ENCODE measurements at regions not wholly inside any gene's neighbourhood (a gene's known extent, or its start where the extent isn't known, plus 50 kb on each side); places are given as distances from the start of the nearest gene placed in this dataset.

DNA sequence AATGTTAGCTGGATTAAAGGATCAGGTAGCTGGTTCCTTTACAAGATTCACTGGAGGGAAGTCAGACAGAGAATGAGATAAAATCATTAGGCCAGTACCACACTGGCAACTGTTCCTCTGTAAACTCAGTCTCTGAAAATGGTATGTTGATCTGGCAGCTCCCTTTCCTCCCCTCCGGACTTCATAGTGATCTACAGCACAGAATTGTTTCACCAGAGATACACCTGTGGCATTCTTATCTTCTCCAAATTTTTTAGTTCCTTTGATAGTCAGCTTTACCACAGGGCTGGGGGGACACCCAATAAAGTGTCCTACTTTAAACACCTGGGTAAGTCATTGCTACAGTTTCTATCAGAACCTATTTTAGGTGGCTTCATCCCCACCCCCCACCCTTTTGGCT is 304.3 kb upstream of the KCNH8 start:
- no peak for TF ChIP-seq POLR2A (IDR thresholded peaks at IDR 0.05; ENCODE audit: low read depth, low read length)
- no peak for TF ChIP-seq MAFK (IDR thresholded peaks at IDR 0.05; ENCODE audit: low read depth, low read length)
- TF ChIP-seq, protein P1, sequence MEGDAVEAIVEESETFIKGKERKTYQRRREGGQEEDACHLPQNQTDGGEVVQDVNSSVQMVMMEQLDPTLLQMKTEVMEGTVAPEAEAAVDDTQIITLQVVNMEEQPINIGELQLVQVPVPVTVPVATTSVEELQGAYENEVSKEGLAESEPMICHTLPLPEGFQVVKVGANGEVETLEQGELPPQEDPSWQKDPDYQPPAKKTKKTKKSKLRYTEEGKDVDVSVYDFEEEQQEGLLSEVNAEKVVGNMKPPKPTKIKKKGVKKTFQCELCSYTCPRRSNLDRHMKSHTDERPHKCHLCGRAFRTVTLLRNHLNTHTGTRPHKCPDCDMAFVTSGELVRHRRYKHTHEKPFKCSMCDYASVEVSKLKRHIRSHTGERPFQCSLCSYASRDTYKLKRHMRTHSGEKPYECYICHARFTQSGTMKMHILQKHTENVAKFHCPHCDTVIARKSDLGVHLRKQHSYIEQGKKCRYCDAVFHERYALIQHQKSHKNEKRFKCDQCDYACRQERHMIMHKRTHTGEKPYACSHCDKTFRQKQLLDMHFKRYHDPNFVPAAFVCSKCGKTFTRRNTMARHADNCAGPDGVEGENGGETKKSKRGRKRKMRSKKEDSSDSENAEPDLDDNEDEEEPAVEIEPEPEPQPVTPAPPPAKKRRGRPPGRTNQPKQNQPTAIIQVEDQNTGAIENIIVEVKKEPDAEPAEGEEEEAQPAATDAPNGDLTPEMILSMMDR (conservative IDR thresholded peaks at IDR 0.05; ENCODE audit: low read depth, low read length), result no peak
- TF ChIP-seq, protein P2, sequence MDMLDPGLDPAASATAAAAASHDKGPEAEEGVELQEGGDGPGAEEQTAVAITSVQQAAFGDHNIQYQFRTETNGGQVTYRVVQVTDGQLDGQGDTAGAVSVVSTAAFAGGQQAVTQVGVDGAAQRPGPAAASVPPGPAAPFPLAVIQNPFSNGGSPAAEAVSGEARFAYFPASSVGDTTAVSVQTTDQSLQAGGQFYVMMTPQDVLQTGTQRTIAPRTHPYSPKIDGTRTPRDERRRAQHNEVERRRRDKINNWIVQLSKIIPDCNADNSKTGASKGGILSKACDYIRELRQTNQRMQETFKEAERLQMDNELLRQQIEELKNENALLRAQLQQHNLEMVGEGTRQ (IDR thresholded peaks at IDR 0.05; ENCODE audit: low read depth, low read length), result no peak
- TF ChIP-seq MAZ (IDR thresholded peaks at IDR 0.05; ENCODE audit: borderline replicate concordance, low read depth, low read length), result no peak
- TF ChIP-seq MXI1 (IDR thresholded peaks at IDR 0.05; ENCODE audit: borderline replicate concordance, low read depth, low read length), result no peak
